Gastrocnemius medialis (tissue), 4 donors: ENCODE measurements at regions not wholly inside any gene's neighbourhood (a gene's known extent, or its start where the extent isn't known, plus 50 kb on each side); places are given as distances from the start of the nearest gene placed in this dataset.

Experiments used
- ATAC-seq, 2 donors: fragments of 150-250 bp; one replicate each; pipeline ENCODE4 v1.9.1; 2016
- DNase-seq, 2 donors: peaks; one replicate each; pipeline ENCODE4 v3.0.0-alpha.2; 2019
- H3K27ac ChIP-seq, 4 donors: fragments of 200-600 bp; sonication (generic); 1 replicate in 1 of 4; 2 replicates in 3 of 4; pipeline ENCODE4 v1.5.1; 2016 to 2018; ENCODE audit warnings: mild to moderate bottlenecking in 2 of 4, moderate library complexity in 1 of 4
- H3K27me3 ChIP-seq, 3 donors: fragments of 200-600 bp; sonication (generic) in 2 of 3; 1 replicate in 1 of 3; 2 replicates in 2 of 3; pipeline versions ENCODE4 v1.5.1 to v1.6.0; 2016 to 2019; ENCODE audit warnings: mild to moderate bottlenecking in 1 of 3, moderate library complexity in 1 of 3
- H3K36me3 ChIP-seq, 2 donors: fragments of 200-600 bp; sonication (generic) in 1 of 2; one replicate each; pipeline ENCODE4 v1.5.1; 2017 to 2018
- H3K4me1 ChIP-seq, 2 donors: fragments of 200-600 bp; sonication (generic) in 1 of 2; one replicate each; pipeline ENCODE4 v1.5.1; 2016 to 2017; ENCODE audit warnings: mild to moderate bottlenecking in 2 of 2
- H3K4me3 ChIP-seq, 4 donors: fragments of 200-600 bp; sonication (generic) in 3 of 4; 1 replicate in 1 of 4; 2 replicates in 3 of 4; pipeline ENCODE4 v1.5.1; 2016 to 2019; ENCODE audit warnings: mild to moderate bottlenecking in 2 of 4
- H3K9me3 ChIP-seq, 3 donors: fragments of 200-600 bp; sonication (generic) in 2 of 3; 1 replicate in 1 of 3; 2 replicates in 2 of 3; pipeline ENCODE4 v1.5.1; 2016 to 2019
- POLR2A ChIP-seq, 2 donors: fragments of 450-650 bp; IDR thresholded peaks; one replicate each; pipeline ENCODE4 v1.6.1; 2017; ENCODE audit warnings: antibody characterized with exemption in 2 of 2, mild to moderate bottlenecking in 2 of 2, moderate library complexity in 2 of 2
- in situ Hi-C, 4 donors: fragments of 200-750 bp; cut with MboI; loops; one replicate each; pipeline versions ENCODE4 v1.15.0 to v1.8.0; 2017; ENCODE audit warnings: low sequenced_read_pairs in 4 of 4
- intact Hi-C: fragments of 100-400 bp; cut with DNase I; formaldehyde crosslinking; loops from one replicate; pipeline ENCODE4 v1.15.1; 2023; ENCODE audit warnings: low total_unique reads
- TF ChIP-seq, protein P1 (sequence below), 5 experiments: fragments of 450-650 bp in 3 of 5; fragments of 200-600 bp in 2 of 5; sonication (generic) in 2 of 5; IDR thresholded peaks in 4 of 5; conservative IDR thresholded peaks in 1 of 5; 1 replicate in 4 of 5; 2 replicates in 1 of 5; pipeline ENCODE4 v1.5.1; 2016 to 2019; ENCODE audit warnings: antibody characterized with exemption in 5 of 5, mild to moderate bottlenecking in 3 of 5, moderate library complexity in 3 of 5

DNA sequence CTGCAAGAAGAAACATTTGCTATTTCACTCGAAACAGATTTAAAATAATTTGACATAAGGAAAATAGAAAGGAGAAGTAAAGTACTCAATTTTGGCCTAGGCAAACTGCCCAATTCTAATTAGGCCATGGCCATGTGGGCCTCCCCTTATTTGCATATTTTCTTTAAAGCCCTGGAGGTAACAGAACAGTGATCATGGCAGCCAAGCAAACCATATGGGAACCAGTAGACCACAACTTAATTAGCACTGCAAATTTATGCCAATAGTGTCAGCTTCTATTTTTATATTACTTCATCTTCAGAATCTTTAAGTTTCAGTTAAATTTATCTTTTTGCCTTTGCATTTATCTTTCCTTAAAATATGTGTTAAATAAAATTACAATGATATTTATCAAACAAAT, 63.3 kb upstream of the THSD7A start:
- Histone ChIP-seq H3K27me3 (no peaks in the 10 kb centered on the region), H3K4me3 (no peak overlapping the region), H3K36me3 (no peaks in the 10 kb centered on the region), H3K9me3 (no peaks in the 10 kb centered on the region), H3K27ac (no peak overlapping the region), H3K4me1 (no peaks in the 10 kb centered on the region)
- ATAC-seq (no peak), DNase-seq (no peak)
- intact Hi-C loops (no loop called here), in situ Hi-C loops (no loop called here)
- TF ChIP-seq, protein P1, sequence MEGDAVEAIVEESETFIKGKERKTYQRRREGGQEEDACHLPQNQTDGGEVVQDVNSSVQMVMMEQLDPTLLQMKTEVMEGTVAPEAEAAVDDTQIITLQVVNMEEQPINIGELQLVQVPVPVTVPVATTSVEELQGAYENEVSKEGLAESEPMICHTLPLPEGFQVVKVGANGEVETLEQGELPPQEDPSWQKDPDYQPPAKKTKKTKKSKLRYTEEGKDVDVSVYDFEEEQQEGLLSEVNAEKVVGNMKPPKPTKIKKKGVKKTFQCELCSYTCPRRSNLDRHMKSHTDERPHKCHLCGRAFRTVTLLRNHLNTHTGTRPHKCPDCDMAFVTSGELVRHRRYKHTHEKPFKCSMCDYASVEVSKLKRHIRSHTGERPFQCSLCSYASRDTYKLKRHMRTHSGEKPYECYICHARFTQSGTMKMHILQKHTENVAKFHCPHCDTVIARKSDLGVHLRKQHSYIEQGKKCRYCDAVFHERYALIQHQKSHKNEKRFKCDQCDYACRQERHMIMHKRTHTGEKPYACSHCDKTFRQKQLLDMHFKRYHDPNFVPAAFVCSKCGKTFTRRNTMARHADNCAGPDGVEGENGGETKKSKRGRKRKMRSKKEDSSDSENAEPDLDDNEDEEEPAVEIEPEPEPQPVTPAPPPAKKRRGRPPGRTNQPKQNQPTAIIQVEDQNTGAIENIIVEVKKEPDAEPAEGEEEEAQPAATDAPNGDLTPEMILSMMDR (IDR thresholded peaks at IDR 0.05 in 4 of 5, conservative IDR thresholded peaks at IDR 0.05 in 1 of 5) = no peak
- TF ChIP-seq POLR2A (IDR thresholded peaks at IDR 0.05) = no peak

DNA sequence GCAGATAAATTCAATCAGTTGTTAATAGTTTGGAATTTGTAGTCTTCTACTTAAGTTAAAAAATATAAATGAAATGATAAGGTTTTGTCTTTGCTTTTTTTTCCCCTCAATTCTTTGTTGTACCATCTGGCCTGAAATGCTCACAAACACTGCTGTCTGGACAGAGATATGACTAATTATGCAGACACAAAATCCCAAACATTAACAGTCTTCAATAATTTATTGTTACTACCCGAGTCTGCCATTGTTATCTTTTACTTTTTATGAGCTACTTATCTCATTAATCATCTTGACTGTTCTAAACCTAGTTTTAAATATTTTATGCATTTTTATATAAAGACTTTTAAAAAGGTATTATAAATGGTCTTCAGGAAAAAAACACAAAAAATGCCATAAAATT, 64.7 kb upstream of the THSD7A start:
- no peak overlapping the region for H3K4me3 ChIP-seq
- H3K4me1 ChIP-seq = no peaks in the 10 kb centered on the region
- H3K36me3 ChIP-seq = no peaks in the 10 kb centered on the region
- no peaks in the 10 kb centered on the region for H3K9me3 ChIP-seq
- intact Hi-C loops (no loop called here), in situ Hi-C loops (no loop called here)
- no peak for TF ChIP-seq POLR2A (IDR thresholded peaks at IDR 0.05)
- TF ChIP-seq, protein P1 (IDR thresholded peaks at IDR 0.05 in 4 of 5, conservative IDR thresholded peaks at IDR 0.05 in 1 of 5) = no peak
- DNase-seq (no peak), ATAC-seq (no peak)
- H3K27ac ChIP-seq = no peak overlapping the region
- H3K27me3 ChIP-seq = no peaks in the 10 kb centered on the region

DNA sequence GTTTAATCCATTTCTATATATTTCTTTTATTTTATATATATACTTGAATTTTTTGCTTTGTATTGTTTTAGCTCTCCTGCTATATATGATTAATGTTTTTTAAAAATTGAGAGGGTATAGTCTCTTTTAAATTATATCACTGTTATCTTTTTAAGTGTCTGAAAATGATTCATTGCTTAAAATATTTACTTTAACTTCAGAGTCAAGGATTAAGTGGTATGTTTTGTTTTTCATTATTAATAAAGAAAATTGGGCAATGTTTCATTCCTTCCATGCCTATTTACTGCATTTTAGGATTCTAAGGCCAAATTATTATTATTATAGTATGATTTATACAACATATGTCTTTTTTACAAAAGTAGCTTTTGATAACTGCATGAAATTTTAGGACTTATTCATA, 67.2 kb upstream of the THSD7A start:
- H3K4me1 ChIP-seq = no peaks in the 10 kb centered on the region
- H3K27me3 ChIP-seq = no peaks in the 10 kb centered on the region
- no peak overlapping the region for H3K4me3 ChIP-seq
- ATAC-seq = no peak
- H3K9me3 ChIP-seq = no peaks in the 10 kb centered on the region
- H3K27ac ChIP-seq = no peak overlapping the region
- no peak for DNase-seq
- no peaks in the 10 kb centered on the region for H3K36me3 ChIP-seq
- in situ Hi-C loops = no loop called here
- TF ChIP-seq, protein P1 (IDR thresholded peaks at IDR 0.05 in 4 of 5, conservative IDR thresholded peaks at IDR 0.05 in 1 of 5) = no peak
- no peak for TF ChIP-seq POLR2A (IDR thresholded peaks at IDR 0.05)
- intact Hi-C loops = no loop called here

DNA sequence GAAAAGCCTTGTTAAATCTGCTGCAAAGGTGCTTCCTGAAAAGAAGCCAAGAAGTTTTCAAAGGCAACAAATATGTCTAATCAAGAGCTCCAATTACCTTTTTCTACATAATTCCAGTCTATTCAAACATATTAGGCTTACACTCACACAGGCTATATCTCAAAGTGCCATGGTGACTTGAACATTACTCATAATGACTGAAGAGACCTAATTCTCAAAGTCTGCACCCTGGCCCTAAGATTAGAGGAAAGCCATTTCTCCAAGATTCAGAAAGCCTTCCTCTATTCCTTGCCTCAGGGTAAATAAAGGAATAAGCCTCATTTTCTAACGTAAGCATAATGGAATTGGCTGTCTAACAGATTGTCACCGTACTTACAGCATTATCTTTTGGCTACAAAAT, 78.3 kb upstream of the THSD7A start:
- ATAC-seq (no peak), DNase-seq (no peak)
- Histone ChIP-seq H3K27ac (no peak overlapping the region), H3K36me3 (no peaks in the 10 kb centered on the region), H3K27me3 (no peaks in the 10 kb centered on the region), H3K4me3 (no peak overlapping the region), H3K4me1 (no peaks in the 10 kb centered on the region), H3K9me3 (no peaks in the 10 kb centered on the region)
- TF ChIP-seq, protein P1 (IDR thresholded peaks at IDR 0.05 in 4 of 5, conservative IDR thresholded peaks at IDR 0.05 in 1 of 5) = no peak
- no peak for TF ChIP-seq POLR2A (IDR thresholded peaks at IDR 0.05)
- intact Hi-C loops = no loop called here
- in situ Hi-C loops = no loop called here

DNA sequence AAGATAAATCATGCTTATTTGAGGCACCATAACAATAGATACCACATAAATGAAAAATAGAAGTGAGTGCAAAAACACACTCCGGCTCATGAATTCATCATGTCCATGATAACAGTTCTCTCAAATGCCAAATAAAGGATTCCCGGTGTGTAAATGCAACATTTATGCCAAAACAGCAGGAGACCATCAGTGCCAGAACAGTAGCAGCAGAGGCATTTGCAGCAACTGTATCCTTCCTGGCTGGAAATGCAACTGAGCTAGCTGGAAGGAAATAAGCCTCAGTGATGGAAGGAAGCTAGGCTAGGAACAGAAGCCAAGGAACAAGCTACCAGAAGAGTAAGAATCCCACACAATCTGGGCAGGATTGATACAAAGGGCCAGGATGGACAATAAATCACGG, 79.9 kb upstream of the THSD7A start:
- Histone ChIP-seq H3K27me3 (no peaks in the 10 kb centered on the region), H3K4me3 (no peak overlapping the region), H3K9me3 (no peaks in the 10 kb centered on the region), H3K4me1 (no peaks in the 10 kb centered on the region), H3K36me3 (no peaks in the 10 kb centered on the region), H3K27ac (no peak overlapping the region)
- ATAC-seq = no peak
- in situ Hi-C loops = no loop called here
- TF ChIP-seq, protein P1 (IDR thresholded peaks at IDR 0.05 in 4 of 5, conservative IDR thresholded peaks at IDR 0.05 in 1 of 5) = no peak
- TF ChIP-seq POLR2A (IDR thresholded peaks at IDR 0.05) = no peak
- intact Hi-C loops = no loop called here
- no peak for DNase-seq
